GM19240 (cell line): ENCODE measurements at regions not wholly inside any gene's neighbourhood (a gene's known extent, or its start where the extent isn't known, plus 50 kb on each side); places are given as distances from the start of the nearest gene placed in this dataset.
"Not testable (repeated sequence)": the region's sequence is repeated elsewhere in the genome, so short reads cannot be mapped to it uniquely, and the experiment has no call there.

Source experiments
- DNase-seq: peaks from one replicate; pipeline ENCODE4 v3.0.0; 2011; ENCODE audit warnings: low spot score; ENCODE audit not compliant: insufficient read length

- DNase-seq = no peak
These were observed 556.9 kb downstream of the IGSF11 start for GRCh38 chr3:118477768-118478167.

- no peak for DNase-seq
These were observed 555.9 kb downstream of the IGSF11 start for GRCh38 chr3:118478706-118479276.

- no peak for DNase-seq
These were observed 555.3 kb downstream of the IGSF11 start for GRCh38 chr3:118479376-118479775.

- DNase-seq = no peak
These were observed 554.4 kb downstream of the IGSF11 start for GRCh38 chr3:118480101-118480860.

GRCh38 chr3:118485693-118486092 is 549.0 kb downstream of the IGSF11 start:
- DNase-seq = no peak

GRCh38 chr3:118487734-118488133 is 546.9 kb downstream of the IGSF11 start:
- DNase-seq = no peak

- DNase-seq = no peak
These were observed 545.9 kb downstream of the IGSF11 start for GRCh38 chr3:118488732-118489131.

GRCh38 chr3:118495206-118495605 is 539.4 kb downstream of the IGSF11 start:
- DNase-seq = no peak

GRCh38 chr3:118497274-118497673 is 537.4 kb downstream of the IGSF11 start:
- no peak for DNase-seq

- DNase-seq = no peak
These were observed 533.5 kb downstream of the IGSF11 start for GRCh38 chr3:118501152-118501551.

- DNase-seq = no peak
These were observed 529.7 kb downstream of the IGSF11 start for GRCh38 chr3:118504906-118505305.

GRCh38 chr3:118505784-118506183 is 528.9 kb downstream of the IGSF11 start:
- no peak for DNase-seq

GRCh38 chr3:118511402-118511801 is 523.2 kb downstream of the IGSF11 start:
- DNase-seq = no peak

- no peak for DNase-seq
These were observed 522.3 kb downstream of the IGSF11 start for GRCh38 chr3:118512301-118512700.

- no peak for DNase-seq
These were observed 509.6 kb downstream of the IGSF11 start for GRCh38 chr3:118525077-118525476.

GRCh38 chr3:118526758-118527513 is 507.7 kb downstream of the IGSF11 start:
- no peak for DNase-seq

- DNase-seq = no peak
These were observed 507.1 kb downstream of the IGSF11 start for GRCh38 chr3:118527514-118528044.

- no peak for DNase-seq
These were observed 505.1 kb downstream of the IGSF11 start for GRCh38 chr3:118529554-118529953.

GRCh38 chr3:118530350-118530922 is 504.2 kb downstream of the IGSF11 start:
- DNase-seq = no peak

GRCh38 chr3:118530927-118531356 is 503.7 kb downstream of the IGSF11 start:
- not testable (repeated sequence) for DNase-seq

- no peak for DNase-seq
These were observed 502.8 kb downstream of the IGSF11 start for GRCh38 chr3:118531816-118532215.

GRCh38 chr3:118533676-118534075 is 501.0 kb downstream of the IGSF11 start:
- DNase-seq = no peak
